GM21825 (cell line): ENCODE measurements at regions not wholly inside any gene's neighbourhood (a gene's known extent, or its start where the extent isn't known, plus 50 kb on each side); places are given as distances from the start of the nearest gene placed in this dataset.
"Not testable (repeated sequence)": the region's sequence is repeated elsewhere in the genome, so short reads cannot be mapped to it uniquely, and the experiment has no call there.

ENCODE experiments used
- ATAC-seq: cut with Tn5 transposase; IDR thresholded peaks from one replicate; pipeline ENCODE4 v1.9.1; 2021; ENCODE audit warnings: mild to moderate bottlenecking, moderate library complexity; ENCODE audit not compliant: unreplicated experiment

DNA sequence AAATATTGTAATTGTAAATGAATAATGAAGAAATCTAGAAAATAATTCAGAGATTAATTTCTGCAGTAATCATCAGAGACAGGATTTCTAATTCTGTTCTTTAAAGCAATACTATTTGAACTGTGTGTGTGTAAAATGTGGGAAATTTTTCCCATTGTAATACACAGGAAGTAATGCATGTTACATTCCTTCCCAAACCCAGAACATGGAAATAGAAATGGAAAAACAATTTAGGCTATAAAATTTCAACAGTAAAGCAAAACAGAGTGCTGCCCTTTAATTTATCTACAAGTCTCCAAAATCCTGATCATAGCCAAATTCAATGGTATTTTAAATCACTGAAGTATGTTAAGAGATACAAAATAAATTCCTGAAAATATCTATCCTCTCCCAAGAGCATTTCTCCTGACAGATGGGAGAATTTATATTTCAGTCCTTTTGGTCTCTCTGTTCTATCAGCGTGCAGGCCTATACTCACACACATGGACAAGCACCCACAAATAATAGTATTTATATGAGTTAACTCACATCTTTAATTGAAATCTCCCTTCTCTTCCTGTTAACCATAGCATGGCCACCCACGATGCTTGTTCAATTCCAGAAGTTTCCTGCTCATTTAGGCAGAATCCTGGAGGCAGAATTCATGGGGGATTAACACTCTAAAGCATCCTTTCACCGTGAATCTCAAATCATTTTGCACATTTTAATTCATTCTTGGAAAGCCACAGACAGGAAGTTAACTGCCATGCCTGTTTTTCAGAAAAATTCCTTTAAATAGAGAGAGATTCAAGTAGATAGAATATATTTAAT, 1465.4 kb upstream of the FLRT2 start:
- ATAC-seq = no peak

DNA sequence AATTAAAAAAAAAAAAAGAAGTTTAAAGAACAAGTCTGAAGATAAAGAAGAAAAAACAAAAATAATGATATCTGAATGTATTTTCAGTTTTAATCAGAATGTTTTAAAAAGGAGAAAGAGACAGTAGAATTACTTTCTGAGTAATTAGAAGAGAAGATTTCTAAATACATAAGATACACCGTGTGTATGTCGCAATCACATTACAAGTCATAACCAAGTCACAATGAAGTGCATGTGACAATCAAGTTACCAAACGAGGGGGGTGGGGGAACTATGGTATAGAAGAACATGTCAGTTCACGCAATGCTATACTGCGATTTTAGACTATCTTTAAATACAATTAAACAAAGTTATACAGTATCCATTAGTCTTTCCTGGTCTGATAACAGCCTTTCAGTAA, 1464.1 kb upstream of the FLRT2 start:
- no peak for ATAC-seq

DNA sequence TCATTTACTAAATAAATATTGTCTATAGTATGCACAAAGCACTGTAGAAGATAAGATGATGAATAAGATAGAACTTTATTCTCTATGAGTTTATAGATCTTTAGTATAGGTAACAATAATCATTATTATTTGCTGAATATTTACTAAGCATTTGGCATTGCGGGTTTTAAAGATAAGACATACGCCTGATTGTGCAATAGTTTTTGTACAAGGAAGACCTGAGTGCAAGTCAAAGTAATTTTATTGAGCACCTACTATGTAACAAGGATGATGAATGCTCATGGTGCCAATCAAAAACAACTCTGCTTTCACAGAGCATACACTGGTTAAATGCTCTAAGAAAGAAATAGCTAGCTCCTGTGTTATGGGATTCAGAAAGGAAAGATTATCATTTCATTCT, 1461.7 kb upstream of the FLRT2 start:
- no peak for ATAC-seq

DNA sequence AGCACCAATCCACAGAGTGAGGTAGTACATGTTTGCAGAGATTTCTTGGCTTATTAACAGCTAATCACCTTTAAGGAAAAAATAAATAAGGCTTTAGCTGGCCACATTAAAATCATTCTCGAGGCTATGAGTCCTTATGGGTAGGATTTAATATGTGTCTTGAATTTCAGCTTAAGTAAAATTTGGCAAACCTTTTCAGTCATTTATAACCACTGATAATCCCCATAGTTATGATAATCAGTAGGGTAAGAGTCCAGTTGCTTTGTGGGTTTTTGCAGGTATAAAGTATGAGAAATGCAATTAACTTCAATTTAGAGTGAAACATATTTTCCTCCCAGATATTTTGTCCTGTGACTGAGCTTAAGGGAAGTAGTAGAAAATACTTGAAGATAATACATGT, 1458.9 kb upstream of the FLRT2 start:
- ATAC-seq = no peak

DNA sequence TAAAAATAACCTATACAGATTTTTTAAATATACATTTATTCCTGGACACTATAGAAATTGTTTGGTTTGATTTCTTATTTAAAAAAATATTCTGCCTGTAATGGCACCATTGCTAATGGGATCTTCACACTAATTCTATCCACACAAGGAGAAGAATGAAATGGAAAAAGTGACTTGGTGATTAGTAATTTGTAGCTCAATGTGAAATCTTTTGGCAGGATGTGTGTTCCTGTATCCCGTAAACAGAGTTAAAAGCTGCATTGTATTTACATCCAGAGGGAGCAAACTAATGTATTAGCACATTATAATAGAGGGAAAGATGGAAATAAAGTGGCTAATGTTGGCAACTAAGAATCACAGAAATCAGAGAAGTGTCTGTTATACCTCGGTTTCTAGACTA, 1455.3 kb upstream of the FLRT2 start:
- no peak for ATAC-seq

DNA sequence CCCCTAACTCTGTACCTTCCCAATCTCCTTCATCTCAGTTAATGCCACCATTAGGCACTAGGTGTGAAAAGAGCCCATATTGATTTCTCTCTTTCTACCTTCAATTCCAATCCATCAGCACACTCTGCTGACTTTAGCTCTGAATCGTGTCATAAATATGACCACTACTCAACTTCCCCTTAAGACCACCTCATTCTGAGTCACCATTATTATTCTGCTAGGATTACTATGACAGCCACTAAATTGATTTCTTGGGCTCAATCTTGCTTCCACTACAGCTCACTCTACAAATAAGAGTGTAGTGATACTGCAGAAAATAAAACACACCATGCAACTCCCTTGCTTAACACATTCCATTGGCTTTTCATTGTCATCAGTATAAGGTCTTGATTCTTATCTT, 1449.0 kb upstream of the FLRT2 start:
- no peak for ATAC-seq

DNA sequence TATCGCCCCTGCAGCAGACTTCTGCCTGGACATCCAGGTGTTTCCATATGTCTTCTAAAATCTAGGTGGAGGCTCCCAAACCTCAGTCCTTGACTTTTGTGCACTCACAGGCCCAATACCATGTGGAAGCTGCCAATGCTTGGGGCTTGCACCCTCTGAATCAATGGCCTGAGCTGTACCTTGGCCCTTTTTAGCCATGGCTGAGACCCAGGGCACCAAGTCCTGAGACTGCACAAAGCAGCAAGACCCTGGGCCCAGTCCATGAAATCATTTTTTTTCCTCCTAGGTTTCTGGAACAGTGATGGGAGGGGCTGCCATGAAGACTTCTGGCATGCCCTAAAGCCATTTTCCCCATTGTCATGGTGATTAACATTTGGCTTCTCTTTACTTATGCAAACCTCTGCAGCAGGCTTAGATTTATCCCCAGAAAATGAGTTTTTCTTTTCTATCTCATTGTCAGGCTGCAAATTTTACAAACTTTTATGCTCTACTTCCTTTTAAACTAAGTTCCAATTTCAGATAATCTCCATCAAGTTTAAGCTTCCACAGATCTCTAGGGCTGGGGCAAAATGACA, 1445.8 kb upstream of the FLRT2 start:
- no peak for ATAC-seq

DNA sequence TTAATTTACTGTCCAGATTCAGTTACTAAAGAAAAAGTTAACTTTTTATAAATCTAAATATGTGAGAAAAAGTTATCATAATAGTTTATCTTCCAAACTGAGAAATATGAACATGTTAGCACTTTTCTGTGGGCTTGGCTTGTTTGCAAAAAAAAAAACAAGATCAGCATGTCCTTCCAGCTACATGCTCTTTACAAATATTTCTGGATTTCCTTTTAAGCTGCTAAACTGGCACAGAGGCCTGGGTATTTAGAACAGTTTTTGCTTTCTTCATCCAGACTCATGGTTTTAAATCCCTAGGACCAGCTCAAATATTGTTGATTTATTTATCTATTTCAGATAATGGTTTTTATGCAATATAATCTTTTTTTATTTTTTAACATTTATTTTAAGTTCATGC, 1444.5 kb upstream of the FLRT2 start:
- ATAC-seq = no peak

DNA sequence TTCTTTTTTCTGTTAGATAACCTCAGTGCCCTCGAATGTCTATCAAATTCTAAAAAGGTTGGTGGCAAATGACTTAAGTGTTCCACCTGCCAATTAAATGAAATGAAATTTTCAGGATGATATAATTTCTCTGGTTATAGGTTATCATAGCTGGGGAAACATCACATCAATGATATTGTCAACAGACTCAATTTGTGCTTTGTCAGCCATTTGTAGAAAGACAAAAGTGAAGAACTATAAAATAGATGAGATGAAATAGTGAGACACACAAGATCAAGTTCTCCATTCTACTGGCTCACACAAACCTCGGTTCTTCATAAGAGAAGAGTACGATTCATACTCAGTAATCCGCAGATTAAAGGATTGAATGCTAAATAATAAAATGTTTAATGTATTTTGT, 1443.2 kb upstream of the FLRT2 start:
- no peak for ATAC-seq

DNA sequence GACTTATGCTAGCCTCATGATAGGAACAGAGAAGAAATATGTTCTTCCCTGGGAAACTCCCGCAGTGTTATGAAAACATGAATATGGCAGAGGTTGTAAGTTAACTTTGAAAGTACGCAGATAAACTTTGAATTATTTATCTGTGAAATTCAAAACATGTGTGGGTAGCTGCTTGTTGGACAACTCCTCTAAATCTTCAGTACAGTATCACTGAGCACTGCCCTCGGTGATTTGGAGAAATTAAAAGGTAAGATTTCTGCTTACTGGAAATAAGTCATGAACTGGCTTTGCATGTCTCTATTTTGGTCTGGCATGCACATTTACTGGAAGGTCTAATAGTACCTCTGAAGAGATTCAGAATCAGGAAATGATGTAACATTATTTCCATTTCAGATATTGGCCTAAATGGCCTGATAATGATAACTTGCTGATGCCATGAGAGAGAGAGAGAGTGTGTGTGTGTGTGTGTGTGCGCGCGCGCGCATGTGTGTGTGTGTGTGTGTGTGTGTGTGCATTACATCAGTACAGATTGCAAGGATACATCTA, 1441.9 kb upstream of the FLRT2 start:
- no peak for ATAC-seq

DNA sequence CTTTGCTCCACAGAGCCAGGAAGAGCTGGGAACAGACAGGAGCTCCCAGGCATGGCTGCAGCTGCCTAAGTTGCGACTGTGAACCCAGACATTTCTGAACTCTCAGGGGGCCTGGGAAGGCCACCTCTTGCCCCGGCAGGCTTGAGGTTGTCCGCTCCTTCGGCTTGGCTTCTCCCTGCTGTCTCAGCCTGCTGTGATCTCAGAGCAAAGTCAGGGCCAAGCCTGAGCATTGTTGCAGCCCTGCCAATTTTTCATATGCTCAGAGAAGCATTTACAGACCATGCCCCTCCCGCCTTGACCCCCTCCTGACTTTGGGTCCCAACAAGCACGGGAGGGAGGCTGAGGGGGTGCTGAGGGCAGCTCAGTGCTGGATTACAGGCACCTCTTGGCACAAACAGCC, 1439.1 kb upstream of the FLRT2 start:
- no peak for ATAC-seq

DNA sequence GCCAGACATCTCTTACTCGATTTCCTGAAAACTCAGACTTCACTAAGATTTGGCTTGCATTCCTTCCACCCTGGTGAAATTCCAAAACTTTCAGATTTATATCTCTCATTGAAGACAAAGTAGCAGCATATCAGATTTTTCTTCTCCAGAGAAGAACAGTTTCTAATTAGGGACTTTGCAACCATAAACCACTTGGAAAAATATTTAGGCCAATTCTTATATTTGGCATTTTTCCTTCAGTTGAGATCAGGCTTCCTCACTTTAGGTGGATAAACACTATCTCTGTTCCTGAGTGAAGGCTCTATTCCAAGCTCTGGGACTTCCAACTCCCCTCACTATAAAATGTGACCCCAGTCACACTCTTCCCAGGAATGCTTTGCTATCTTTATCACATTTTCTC, 1434.3 kb upstream of the FLRT2 start:
- no peak for ATAC-seq

DNA sequence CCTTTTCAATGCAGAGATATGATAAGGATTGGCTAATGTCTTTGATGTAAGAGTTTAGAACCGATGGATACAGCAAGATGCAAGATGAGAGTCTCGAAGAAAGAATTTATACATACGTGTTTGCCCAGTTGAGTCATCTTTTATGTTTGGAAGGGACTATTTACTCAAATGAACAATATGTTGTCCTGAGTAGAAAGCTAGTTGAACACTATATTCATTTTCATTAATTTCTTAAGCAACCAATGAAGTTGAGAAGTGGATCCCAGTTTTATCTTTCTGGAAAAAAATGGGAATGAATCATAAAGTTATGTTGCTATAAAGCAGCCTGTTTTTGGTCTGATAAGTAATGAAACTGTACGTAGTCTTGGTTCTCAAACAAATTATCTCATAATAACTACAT, 1431.7 kb upstream of the FLRT2 start:
- no peak for ATAC-seq

DNA sequence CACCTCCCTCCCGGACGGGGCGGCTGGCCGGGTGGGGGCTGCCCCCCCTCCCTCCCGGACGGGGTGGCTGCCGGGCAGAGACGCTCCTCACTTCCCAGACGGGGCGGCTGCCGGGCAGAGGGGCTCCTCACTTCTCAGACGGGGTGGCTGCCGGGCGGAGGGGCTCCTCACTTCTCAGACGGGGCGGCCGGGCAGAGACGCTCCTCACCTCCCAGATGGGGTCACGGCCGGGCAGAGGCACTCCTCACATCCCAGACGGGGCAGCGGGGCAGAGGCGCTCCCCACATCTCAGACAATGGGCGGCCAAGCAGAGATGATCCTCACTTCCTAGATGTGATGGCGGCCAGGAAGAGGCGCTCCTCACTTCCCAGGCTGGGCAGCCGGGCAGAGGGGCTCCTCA, 1430.4 kb upstream of the FLRT2 start:
- ATAC-seq = not testable (repeated sequence)

DNA sequence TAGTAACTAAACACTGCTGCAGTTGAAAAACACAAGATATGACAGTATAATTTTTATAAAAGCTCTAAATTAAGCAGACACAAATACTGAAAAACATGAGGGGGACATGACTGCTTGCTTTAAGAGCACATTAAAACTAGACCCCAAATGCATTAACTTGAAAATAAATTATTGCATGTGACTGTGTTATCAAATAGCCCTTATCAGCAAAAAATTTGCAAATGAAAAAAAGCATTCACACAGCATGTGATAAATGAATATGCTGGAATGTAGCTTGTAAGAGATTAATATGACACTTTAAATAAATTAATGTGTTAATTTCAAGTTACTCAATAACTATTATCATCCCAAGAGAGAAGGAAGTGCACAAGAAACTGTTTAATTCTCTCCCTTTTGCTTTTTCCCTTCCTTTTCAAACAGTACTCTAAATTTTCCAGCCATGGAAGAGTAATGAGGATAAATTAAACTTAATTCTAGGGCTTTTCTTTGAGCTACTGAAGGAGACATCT, 1422.1 kb upstream of the FLRT2 start:
- ATAC-seq = no peak

DNA sequence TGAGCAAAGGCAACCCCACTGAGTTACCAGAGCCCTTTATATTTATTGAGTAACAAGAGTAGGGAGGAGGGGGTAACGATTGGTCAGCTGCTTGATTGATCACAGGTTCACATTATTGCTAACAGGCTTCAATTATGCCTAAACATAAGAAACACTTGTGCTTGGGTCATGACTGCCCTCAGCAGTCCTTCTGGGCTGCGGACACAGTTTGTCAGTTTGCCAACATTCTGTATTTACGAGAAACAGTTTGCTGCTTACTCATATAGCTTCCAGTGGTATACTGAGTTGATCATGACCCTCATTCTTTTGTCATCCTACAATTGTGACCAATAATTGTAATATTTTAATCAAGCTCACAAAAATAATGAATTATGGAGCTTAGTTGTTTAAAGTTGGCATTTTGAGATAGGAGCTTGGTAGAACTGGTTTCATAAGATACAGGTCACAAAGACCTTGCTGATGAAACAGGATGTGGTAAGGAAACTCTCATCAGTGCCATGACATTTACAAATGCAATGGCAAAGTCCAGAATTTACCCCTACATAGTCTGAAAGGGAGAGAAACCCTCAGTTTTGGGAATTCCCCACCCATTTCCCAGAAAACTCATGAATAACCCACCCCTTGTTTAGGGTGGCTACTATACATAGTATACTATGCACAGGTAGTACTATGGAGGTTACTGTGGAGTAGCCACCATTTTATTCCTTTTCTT, 1421.0 kb upstream of the FLRT2 start:
- no peak for ATAC-seq

DNA sequence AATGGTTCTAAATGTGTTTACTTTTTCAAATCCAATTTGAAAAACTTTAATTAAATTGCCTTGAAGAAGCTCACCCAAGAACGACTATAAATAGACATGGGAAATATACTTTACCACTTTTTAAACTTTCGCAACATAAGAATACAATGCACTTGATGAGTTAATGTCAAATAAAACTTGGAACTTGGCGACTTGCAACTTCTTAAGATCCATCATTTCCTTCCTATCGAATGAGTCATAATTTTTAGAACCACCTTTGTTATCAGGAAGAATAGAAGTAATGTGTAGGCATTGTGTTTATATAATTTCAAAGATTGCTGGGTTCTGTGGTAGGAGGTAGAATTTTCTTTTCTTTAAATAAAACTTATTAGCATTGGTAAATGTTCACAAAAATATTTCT, 1417.4 kb upstream of the FLRT2 start:
- ATAC-seq = no peak

DNA sequence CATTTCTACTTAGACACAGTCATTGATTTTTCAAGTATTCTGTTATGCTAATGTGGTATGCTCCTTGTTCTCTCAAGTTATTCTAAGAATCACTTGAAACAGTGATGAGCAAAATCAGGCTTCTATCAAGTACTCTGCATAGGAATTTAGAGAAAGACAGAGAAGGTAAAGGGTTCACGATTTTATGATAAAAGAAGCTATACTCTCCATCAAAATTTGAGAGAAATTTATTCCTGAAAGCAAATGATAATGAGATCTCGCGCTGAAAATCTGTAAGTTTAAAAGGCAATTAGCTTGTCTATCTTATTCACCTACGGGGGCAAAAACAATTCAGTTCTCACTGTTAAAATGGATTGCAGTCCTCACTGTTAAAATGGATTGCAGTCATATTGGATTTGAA, 1404.3 kb upstream of the FLRT2 start:
- no peak for ATAC-seq

DNA sequence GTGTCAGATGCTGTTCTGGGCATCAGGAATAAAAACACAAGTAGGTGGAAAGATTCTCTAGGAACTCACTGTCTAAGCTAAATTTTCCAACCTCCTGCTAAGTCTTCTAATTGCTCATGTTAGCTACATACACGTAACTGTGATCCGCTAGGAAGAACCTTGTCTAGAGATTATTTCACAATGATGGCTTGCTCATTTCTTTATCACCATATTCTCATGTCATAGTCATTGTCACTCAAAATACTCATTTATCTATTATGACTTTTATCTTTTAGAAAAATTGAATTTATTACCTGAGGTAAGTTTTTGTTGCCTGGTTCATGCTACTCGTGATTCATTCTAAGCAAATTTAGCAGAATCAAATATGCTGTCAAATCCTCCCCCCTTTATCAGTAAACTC, 1402.4 kb upstream of the FLRT2 start:
- no peak for ATAC-seq

DNA sequence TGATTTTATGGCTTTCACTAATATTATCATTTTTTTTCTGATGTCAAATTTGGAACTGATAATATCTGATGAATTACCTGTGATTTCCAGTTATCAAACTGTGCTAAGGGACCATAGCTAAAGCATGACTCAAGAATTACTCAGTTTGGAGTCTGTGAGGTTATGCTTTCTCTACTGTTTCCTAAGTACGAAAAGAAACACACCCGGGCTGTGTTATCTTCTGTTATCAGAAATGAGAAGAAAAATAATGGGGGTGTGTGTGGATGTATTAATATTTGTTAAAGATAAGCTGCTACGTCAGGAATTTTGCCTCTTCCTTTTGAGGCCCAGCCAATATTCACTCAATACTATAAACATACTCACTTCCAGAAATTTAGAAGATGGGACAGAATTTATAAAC, 1401.9 kb upstream of the FLRT2 start:
- no peak for ATAC-seq

DNA sequence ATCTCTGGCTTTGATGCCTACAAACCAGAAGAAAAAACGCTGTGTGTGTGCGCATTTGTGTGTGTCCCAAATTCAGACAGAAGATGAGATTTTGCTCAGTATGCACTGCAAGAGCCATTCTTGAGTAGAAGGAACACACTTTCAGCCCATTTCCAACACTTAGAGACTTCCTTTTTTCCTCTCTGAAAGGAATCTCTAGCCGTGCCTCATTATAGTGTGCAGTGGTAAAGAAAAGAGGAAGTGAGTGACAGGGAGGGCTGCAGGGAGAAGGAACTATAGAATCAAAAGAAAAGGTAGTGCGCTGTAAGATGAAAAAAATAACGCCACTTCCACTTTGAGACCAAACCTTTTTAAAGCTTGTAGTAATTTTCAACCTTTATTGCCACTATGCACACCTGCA, 1400.9 kb upstream of the FLRT2 start:
- ATAC-seq = no peak

DNA sequence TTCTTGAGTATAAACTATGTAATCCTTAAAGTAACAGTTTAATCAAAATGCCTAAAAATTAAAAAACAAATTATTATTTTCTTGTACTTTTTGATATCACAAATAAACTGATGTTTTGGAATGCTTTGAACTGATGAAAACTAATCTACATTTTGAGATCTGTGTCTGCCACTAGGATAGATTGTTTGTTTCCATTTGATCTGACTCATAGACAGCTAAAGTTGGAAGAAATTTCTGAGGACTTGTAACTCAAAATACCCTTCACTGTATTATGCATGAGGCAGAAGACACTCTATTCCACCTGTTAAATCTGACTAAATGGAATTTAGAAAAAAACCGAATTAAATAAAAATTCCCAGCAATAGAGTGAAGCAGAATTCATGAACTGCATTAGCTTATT, 1400.0 kb upstream of the FLRT2 start:
- no peak for ATAC-seq
